ENCODE measurements at regions not wholly inside any gene's neighbourhood (a gene's known extent, or its start where the extent isn't known, plus 50 kb on each side); places are given as distances from the start of the nearest gene placed in this dataset.

- no peak for TF ChIP-seq CTCF (IDR thresholded peaks at IDR 0.05; ENCODE audit: low read depth, low read length)
- TF ChIP-seq EZH2phosphoT487 (IDR thresholded peaks at IDR 0.05; ENCODE audit: low read depth) = no peak
Observed at GRCh38 chr15:38877471-38877870, 312.9 kb upstream of the RASGRP1 start.

Measured in OCI-LY3 (cell line).